HCT116 (cell line): ENCODE measurements at regions not wholly inside any gene's neighbourhood (a gene's known extent, or its start where the extent isn't known, plus 50 kb on each side); places are given as distances from the start of the nearest gene placed in this dataset.

Experiments
- ATAC-seq: fragments of 200-7000 bp; cut with Tn5 transposase; 2 replicates; pipeline ENCODE4 v1.9.1; 2020; ENCODE audit warnings: mild to moderate bottlenecking, moderate library complexity
- BruUV-seq: library from RNA; stranded (reverse); fragments of 400-500 nt; replicated peaks from 2 replicates; lab custom pipeline; 2021; lab: Mats Ljungman, UMichigan
- CTCF ChIA-PET: fragments of 300-600 bp; sonication (Branson Sonifier 250); formaldehyde crosslinking; loops from one replicate; lab custom pipeline; 2021; ENCODE audit warnings: antibody characterized with exemption; lab: Charles Lee
- POLR2A ChIA-PET: fragments of 300-600, 350-600 bp; sonication (Branson Sonifier 250); formaldehyde crosslinking; loops from one replicate; lab custom pipeline; 2021; ENCODE audit warnings: antibody characterized with exemption; lab: Charles Lee
- RAD21 ChIA-PET, 2 experiments: fragments of 300-600 bp; sonication (Branson Sonifier 250); formaldehyde crosslinking; loops; one replicate each; lab custom pipeline; 2023; ENCODE audit warnings: low total read pairs in 2 of 2; ENCODE audit not compliant: uncharacterized antibody in 2 of 2, unreplicated experiment in 2 of 2, low non-redundant PET in 1 of 2; lab: Charles Lee
- DNase-seq: peaks from one replicate; pipeline ENCODE4 v3.0.0-alpha.2; 2010; ENCODE audit warnings: low read depth, low spot score
- H2AFZ ChIP-seq: fragments of 200-600 bp; shearing (Covaris generic), sonication (generic); 2 replicates; pipeline ENCODE4 v1.6.1; 2017; ENCODE audit warnings: low read depth, mixed run types, mixed read lengths, antibody characterized with exemption, low read length; ENCODE audit not compliant: poor library complexity, severe bottlenecking
- H3K27ac ChIP-seq: 2 replicates; pipeline ENCODE4 v1.5.1; 2012; ENCODE audit warnings: low read depth, low read length
- H3K27me3 ChIP-seq: fragments of 200-600 bp; sonication (generic); 2 replicates; pipeline ENCODE4 v1.6.1; 2016; ENCODE audit warnings: mixed run types, low read length, mixed read lengths; ENCODE audit not compliant: insufficient read depth
- H3K36me3 ChIP-seq, 2 experiments: fragments of 200-500 bp in 1 of 2; fragments of 200-600 bp in 1 of 2; sonication (Bioruptor generic) in 1 of 2; sonication (generic) in 1 of 2; 2 replicates each; pipeline versions ENCODE4 v1.5.1 to v1.6.1; 2014 to 2016; ENCODE audit warnings: low read length in 2 of 2, inconsistent platforms in 1 of 2, mixed read lengths in 1 of 2, mixed run types in 1 of 2; ENCODE audit not compliant: insufficient read depth in 2 of 2, control insufficient read depth in 1 of 2
- H3K4me1 ChIP-seq, 2 experiments: fragments of 200-600 bp in 1 of 2; sonication (generic) in 1 of 2; 2 replicates each; pipeline versions ENCODE4 v1.5.1 to v1.6.1; 2012 to 2017; ENCODE audit warnings: low read length in 2 of 2, inconsistent platforms in 1 of 2, mild to moderate bottlenecking in 1 of 2, mixed read lengths in 1 of 2, mixed run types in 1 of 2, moderate library complexity in 1 of 2; ENCODE audit not compliant: insufficient read depth in 2 of 2, control insufficient read depth in 1 of 2
- H3K4me2 ChIP-seq: fragments of 200-600 bp; sonication (generic); 2 replicates; pipeline ENCODE4 v1.6.1; 2017; ENCODE audit warnings: mixed run types, low read length, mixed read lengths
- H3K4me3 ChIP-seq, 2 experiments: fragments of 200-600 bp in 1 of 2; sonication (generic) in 1 of 2; replicated peaks in 1 of 2; 2 replicates each; pipeline ENCODE4 v1.5.1; 2011 to 2016; ENCODE audit warnings: low read length in 2 of 2, control low read depth in 1 of 2, low read depth in 1 of 2, mild to moderate bottlenecking in 1 of 2, mixed read lengths in 1 of 2, mixed run types in 1 of 2
- H3K79me2 ChIP-seq: fragments of 200-600 bp; sonication (generic); 2 replicates; pipeline ENCODE4 v1.6.1; 2017; ENCODE audit warnings: mild to moderate bottlenecking, mixed run types, low read length, moderate library complexity, mixed read lengths; ENCODE audit not compliant: insufficient read depth
- H3K9ac ChIP-seq: fragments of 200-600 bp; sonication (generic); 2 replicates; pipeline ENCODE4 v1.6.1; 2016; ENCODE audit warnings: low read length, mixed read lengths
- H3K9me2 ChIP-seq: fragments of 200-600 bp; sonication (generic), shearing (Covaris generic); 2 replicates; pipeline ENCODE4 v1.6.1; 2017; ENCODE audit warnings: mixed run types, mild to moderate bottlenecking, moderate library complexity; ENCODE audit not compliant: insufficient read depth
- H3K9me3 ChIP-seq, 2 experiments: fragments of 200-500 bp in 1 of 2; fragments of 200-600 bp in 1 of 2; sonication (Bioruptor generic) in 1 of 2; sonication (generic) in 1 of 2; 2 replicates each; pipeline ENCODE4 v1.6.1; 2014 to 2017; ENCODE audit warnings: low read length in 2 of 2, mixed read lengths in 2 of 2, inconsistent platforms in 1 of 2, low read depth in 1 of 2, mild to moderate bottlenecking in 1 of 2, mixed run types in 1 of 2, moderate library complexity in 1 of 2; ENCODE audit not compliant: control insufficient read depth in 1 of 2, insufficient read depth in 1 of 2
- H4K20me1 ChIP-seq: fragments of 200-600 bp; sonication (generic), shearing (Covaris generic); 2 replicates; pipeline ENCODE4 v1.6.1; 2017; ENCODE audit warnings: mixed run types, mild to moderate bottlenecking, moderate library complexity; ENCODE audit not compliant: insufficient read depth
- ATF3 ChIP-seq: IDR thresholded peaks from 2 replicates; pipeline ENCODE4 v1.6.1; 2012
- CTCF ChIP-seq, 3 experiments: fragments of 200-600 bp in 1 of 3; sonication (generic) in 1 of 3; IDR thresholded peaks in 2 of 3; conservative IDR thresholded peaks in 1 of 3; 2 replicates each; pipeline ENCODE4 v1.5.1; 2012 to 2017; ENCODE audit warnings: low read depth in 2 of 3, low read length in 2 of 3, antibody characterized with exemption in 1 of 3, borderline replicate concordance in 1 of 3, control low read depth in 1 of 3, mild to moderate bottlenecking in 1 of 3, mixed read lengths in 1 of 3, mixed run types in 1 of 3, moderate library complexity in 1 of 3; ENCODE audit not compliant: insufficient read depth in 1 of 3
- POLR2A ChIP-seq: IDR thresholded peaks from 2 replicates; pipeline ENCODE4 v1.7.0; 2011; ENCODE audit warnings: borderline replicate concordance; ENCODE audit not compliant: insufficient read depth, insufficient read length; ENCODE audit errors: extremely low read depth
- POLR2AphosphoS5 ChIP-seq: IDR thresholded peaks from 2 replicates; pipeline ENCODE4 v1.6.1; 2011; ENCODE audit warnings: mild to moderate bottlenecking, low read depth, low read length, moderate library complexity
- RAD21 ChIP-seq: IDR thresholded peaks from 2 replicates; pipeline ENCODE4 v1.6.1; 2012; ENCODE audit warnings: low read depth, mild to moderate bottlenecking
- SP1 ChIP-seq: IDR thresholded peaks from 2 replicates; pipeline ENCODE4 v1.6.1; 2012; ENCODE audit warnings: low read depth
- ZNF274 ChIP-seq: fragments of 200-500 bp; sonication (Bioruptor generic); IDR thresholded peaks from 2 replicates; pipeline ENCODE4 v1.6.1; 2014; ENCODE audit warnings: mild to moderate bottlenecking, low read depth, low read length, inconsistent platforms
- intact Hi-C: fragments of 100-400 bp; cut with micrococcal nuclease; formaldehyde crosslinking; loops from 2 replicates; pipeline ENCODE4 v1.10.0; 2022

GRCh38 chr15:96750361-96750760 lies 419.9 kb downstream of the NR2F2 start:
- H3K4me3 ChIP-seq, result no peak overlapping the region
- CTCF ChIA-PET, result no interaction called here
- no peaks in the 10 kb centered on the region for H3K9me3 ChIP-seq
- no peaks in the 10 kb centered on the region for H4K20me1 ChIP-seq
- POLR2A ChIA-PET, result no interaction called here
- no peaks in the 10 kb centered on the region for H3K9me2 ChIP-seq
- H3K27me3 ChIP-seq, result peaks cover 18% of the 10 kb centered on the region
- no peak overlapping the region for H3K9ac ChIP-seq
- peak in 2 of 3 experiments; percentile 19 to 26; a peak in 2 of 6 replicates for TF ChIP-seq CTCF (IDR thresholded peaks at IDR 0.05 in 2 of 3, conservative IDR thresholded peaks at IDR 0.05 in 1 of 3; ENCODE audit: borderline replicate concordance in 1 of 3, insufficient read depth in 1 of 3, low read depth in 2 of 3, low read length in 2 of 3)
- no peak for TF ChIP-seq ZNF274
- DNase-seq (no peak), ATAC-seq (no peak)
- intact Hi-C loops, result no loop called here
- no peak overlapping the region for H3K27ac ChIP-seq
- no peak overlapping the region for H3K4me2 ChIP-seq
- RAD21 ChIA-PET, result no interaction called here
- H3K4me1 ChIP-seq, result no peaks in the 10 kb centered on the region
- no TSS peak for BruUV-seq
- no peaks in the 10 kb centered on the region for H3K79me2 ChIP-seq
- no peak overlapping the region for H2AFZ ChIP-seq
- no peaks in the 10 kb centered on the region for H3K36me3 ChIP-seq

GRCh38 chr15:96756146-96756545 lies 425.6 kb downstream of the NR2F2 start:
- Histone ChIP-seq H3K4me3 (no peak overlapping the region), H4K20me1 (no peaks in the 10 kb centered on the region), H2AFZ (no peak overlapping the region), H3K9me3 (no peaks in the 10 kb centered on the region), H3K27me3 (no peaks in the 10 kb centered on the region), H3K9me2 (no peaks in the 10 kb centered on the region), H3K36me3 (no peaks in the 10 kb centered on the region), H3K4me2 (no peak overlapping the region), H3K9ac (no peak overlapping the region), H3K4me1 (no peaks in the 10 kb centered on the region), H3K79me2 (no peaks in the 10 kb centered on the region), H3K27ac (no peak overlapping the region)
- BruUV-seq, result no TSS peak
- ChIA-PET RAD21 (no interaction called here), POLR2A (no interaction called here), CTCF (no interaction called here)
- no peak for TF ChIP-seq ATF3
- no peak for TF ChIP-seq SP1
- no peak for TF ChIP-seq POLR2AphosphoS5
- no peak for TF ChIP-seq ZNF274
- no peak for TF ChIP-seq POLR2A
- no peak for TF ChIP-seq RAD21
- DNase-seq (no peak), ATAC-seq (no peak)
- intact Hi-C loops, result no loop called here
